ENCODE measurements at regions not wholly inside any gene's neighbourhood (a gene's known extent, or its start where the extent isn't known, plus 50 kb on each side); places are given as distances from the start of the nearest gene placed in this dataset.

GRCh38 chr10:130631142-130632096 is 495.2 kb downstream of the GLRX3 start:
- Mint-ChIP-seq H3K9me3 (peaks cover 3% of the 10 kb centered on the region), H3K36me3 (no peaks in the 10 kb centered on the region), H3K27ac (no peak overlapping the region), H3K27me3 (peaks cover 3% of the 10 kb centered on the region), H3K4me1 (no peaks in the 10 kb centered on the region), H3K4me3 (no peak overlapping the region)
- no peak for DNase-seq
- CTCF ChIA-PET, result no interaction called here

- no peaks in the 10 kb centered on the region for H3K36me3 Mint-ChIP-seq
- no peaks in the 10 kb centered on the region for H3K4me1 Mint-ChIP-seq
- CTCF ChIA-PET, result no interaction called here
- peaks cover 1% of the 10 kb centered on the region for H3K9me3 Mint-ChIP-seq
- no peak for DNase-seq
- peaks cover 3% of the 10 kb centered on the region for H3K27me3 Mint-ChIP-seq
- H3K27ac Mint-ChIP-seq, result no peak overlapping the region
- H3K4me3 Mint-ChIP-seq, result no peak overlapping the region
Observed at GRCh38 chr10:130634816-130635215, 498.6 kb downstream of the GLRX3 start.

- Mint-ChIP-seq H3K27me3 (peaks cover 3% of the 10 kb centered on the region), H3K4me1 (no peaks in the 10 kb centered on the region), H3K9me3 (no peaks in the 10 kb centered on the region), H3K27ac (no peak overlapping the region), H3K36me3 (no peaks in the 10 kb centered on the region), H3K4me3 (no peak overlapping the region)
- DNase-seq, result no peak
- CTCF ChIA-PET, result no interaction called here
Observed at GRCh38 chr10:130635528-130635927, 499.3 kb downstream of the GLRX3 start.

GRCh38 chr10:130636313-130636930 is 500.2 kb downstream of the GLRX3 start:
- H3K27ac Mint-ChIP-seq, result no peak overlapping the region
- H3K9me3 Mint-ChIP-seq, result no peaks in the 10 kb centered on the region
- H3K4me1 Mint-ChIP-seq, result no peaks in the 10 kb centered on the region
- no peaks in the 10 kb centered on the region for H3K36me3 Mint-ChIP-seq
- no peak overlapping the region for H3K4me3 Mint-ChIP-seq
- CTCF ChIA-PET, result no interaction called here
- no peak for DNase-seq
- H3K27me3 Mint-ChIP-seq, result peaks cover 3% of the 10 kb centered on the region

- no peak for DNase-seq
- Mint-ChIP-seq H3K4me3 (no peak overlapping the region), H3K36me3 (no peaks in the 10 kb centered on the region), H3K27me3 (peaks cover 3% of the 10 kb centered on the region), H3K27ac (no peak overlapping the region), H3K9me3 (no peaks in the 10 kb centered on the region), H3K4me1 (no peaks in the 10 kb centered on the region)
- CTCF ChIA-PET, result no interaction called here
Observed at GRCh38 chr10:130637089-130637676, 501.0 kb downstream of the GLRX3 start.

- no peaks in the 10 kb centered on the region for H3K36me3 Mint-ChIP-seq
Observed at GRCh38 chr10:130638991-130639390, 502.8 kb downstream of the GLRX3 start.

GRCh38 chr10:130642926-130643325 is 506.7 kb downstream of the GLRX3 start:
- H3K4me3 Mint-ChIP-seq, result no peak overlapping the region
- CTCF ChIA-PET, result no interaction called here
- H3K36me3 Mint-ChIP-seq, result no peaks in the 10 kb centered on the region
- no peaks in the 10 kb centered on the region for H3K9me3 Mint-ChIP-seq
- no peaks in the 10 kb centered on the region for H3K4me1 Mint-ChIP-seq
- DNase-seq, result no peak
- H3K27ac Mint-ChIP-seq, result no peak overlapping the region
- H3K27me3 Mint-ChIP-seq, result peaks cover 4% of the 10 kb centered on the region

More at GRCh38 chr10:130638991-130639390, 502.8 kb downstream of the GLRX3 start:
- Mint-ChIP-seq H3K9me3 (no peaks in the 10 kb centered on the region), H3K4me1 (no peaks in the 10 kb centered on the region), H3K4me3 (no peak overlapping the region), H3K27me3 (peaks cover 4% of the 10 kb centered on the region), H3K27ac (no peak overlapping the region)
- CTCF ChIA-PET, result no interaction called here
- no peak for DNase-seq

- Mint-ChIP-seq H3K27ac (no peak overlapping the region), H3K4me3 (no peak overlapping the region), H3K4me1 (no peaks in the 10 kb centered on the region), H3K9me3 (peaks cover 12% of the 10 kb centered on the region), H3K27me3 (peaks cover 4% of the 10 kb centered on the region), H3K36me3 (no peaks in the 10 kb centered on the region)
- CTCF ChIA-PET, result no interaction called here
- DNase-seq, result no peak
Observed at GRCh38 chr10:130647341-130647740, 511.1 kb downstream of the GLRX3 start.

GRCh38 chr10:130648807-130649206 is 512.6 kb downstream of the GLRX3 start:
- H3K4me3 Mint-ChIP-seq, result no peak overlapping the region
- no peak for DNase-seq
- H3K27ac Mint-ChIP-seq, result no peak overlapping the region
- CTCF ChIA-PET, result no interaction called here
- no peaks in the 10 kb centered on the region for H3K27me3 Mint-ChIP-seq
- no peaks in the 10 kb centered on the region for H3K4me1 Mint-ChIP-seq
- H3K9me3 Mint-ChIP-seq, result peaks cover 15% of the 10 kb centered on the region
- no peaks in the 10 kb centered on the region for H3K36me3 Mint-ChIP-seq

- Mint-ChIP-seq H3K27me3 (no peaks in the 10 kb centered on the region), H3K27ac (no peak overlapping the region), H3K4me1 (no peaks in the 10 kb centered on the region), H3K4me3 (no peak overlapping the region), H3K36me3 (no peaks in the 10 kb centered on the region), H3K9me3 (peaks cover 15% of the 10 kb centered on the region)
- no peak for DNase-seq
- CTCF ChIA-PET, result no interaction called here
Observed at GRCh38 chr10:130652544-130652943, 516.4 kb downstream of the GLRX3 start.

GRCh38 chr10:130652964-130653578 is 516.9 kb downstream of the GLRX3 start:
- Mint-ChIP-seq H3K9me3 (peaks cover 14% of the 10 kb centered on the region), H3K27ac (no peak overlapping the region)

GRCh38 chr10:130654726-130655125 is 518.5 kb downstream of the GLRX3 start:
- H3K36me3 Mint-ChIP-seq, result no peaks in the 10 kb centered on the region
- no peak overlapping the region for H3K27ac Mint-ChIP-seq
- no peaks in the 10 kb centered on the region for H3K4me1 Mint-ChIP-seq
- H3K9me3 Mint-ChIP-seq, result peaks cover 4% of the 10 kb centered on the region
- no peak for DNase-seq
- H3K4me3 Mint-ChIP-seq, result no peak overlapping the region
- no peaks in the 10 kb centered on the region for H3K27me3 Mint-ChIP-seq
- CTCF ChIA-PET, result no interaction called here

More at GRCh38 chr10:130652964-130653578, 516.9 kb downstream of the GLRX3 start:
- Mint-ChIP-seq H3K27me3 (no peaks in the 10 kb centered on the region), H3K4me1 (no peaks in the 10 kb centered on the region), H3K4me3 (no peak overlapping the region), H3K36me3 (no peaks in the 10 kb centered on the region)
- DNase-seq, result no peak
- CTCF ChIA-PET, result no interaction called here

GRCh38 chr10:130655313-130656186 is 519.4 kb downstream of the GLRX3 start:
- Mint-ChIP-seq H3K4me3 (no peak overlapping the region), H3K27me3 (no peaks in the 10 kb centered on the region), H3K36me3 (no peaks in the 10 kb centered on the region), H3K27ac (no peak overlapping the region), H3K9me3 (peaks cover 4% of the 10 kb centered on the region), H3K4me1 (no peaks in the 10 kb centered on the region)
- CTCF ChIA-PET, result no interaction called here
- no peak for DNase-seq

GRCh38 chr10:130656187-130656575 is 520.0 kb downstream of the GLRX3 start:
- CTCF ChIA-PET, result no interaction called here
- no peaks in the 10 kb centered on the region for H3K27me3 Mint-ChIP-seq
- no peak overlapping the region for H3K27ac Mint-ChIP-seq
- peaks cover 4% of the 10 kb centered on the region for H3K9me3 Mint-ChIP-seq
- no peak for DNase-seq
- H3K4me1 Mint-ChIP-seq, result no peaks in the 10 kb centered on the region
- no peak overlapping the region for H3K4me3 Mint-ChIP-seq
- H3K36me3 Mint-ChIP-seq, result no peaks in the 10 kb centered on the region

Measured in activated naive CD4-positive, alpha-beta T cell treated with anti-CD3 and anti-CD28 coated beads, Interleukin-2, amount 10 ng/mL, durations not matched to agents 7 days and 5 days (primary cell).